A549 (cell line): ENCODE measurements at regions not wholly inside any gene's neighbourhood (a gene's known extent, or its start where the extent isn't known, plus 50 kb on each side); places are given as distances from the start of the nearest gene placed in this dataset.
A peak's percentile ranks its signal among the peaks of the same experiment; 100 is the strongest.

ENCODE experiments used
- ATAC-seq, 2 experiments: fragments of 200-7000 bp in 1 of 2; fragments of >200 bp in 1 of 2; cut with Nextera tagmentation in 1 of 2; cut with Tn5 transposase in 1 of 2; 3 replicates each; pipeline versions ENCODE4 v1.8.0 to v1.9.1; 2018 to 2020; ENCODE audit warnings: mild to moderate bottlenecking in 1 of 2, moderate library complexity in 1 of 2
- CTCF ChIA-PET: fragments of 300-600 bp; sonication (Branson Sonifier 250); formaldehyde crosslinking; extraction: SDS; loops from one replicate; lab custom pipeline; 2021; ENCODE audit warnings: antibody characterized with exemption, inconsistent platforms; lab: Yijun Ruan, JAX
- POLR2A ChIA-PET: fragments of 350-600 bp; formaldehyde crosslinking; extraction: SDS; loops from one replicate; lab custom pipeline; 2021; ENCODE audit warnings: antibody characterized with exemption, inconsistent platforms; lab: Yijun Ruan, JAX
- DNase-seq, 2 experiments: peaks; one replicate each; pipeline versions ENCODE4 v3.0.0 to v3.0.0-alpha.2; 2011 to 2016; ENCODE audit warnings: low read depth in 1 of 2, low spot score in 1 of 2
- FAIRE-seq: peaks from 2 replicates; lab custom pipeline; 2011; peaks lifted over from hg19 to GRCh38; lab: Jason Lieb, UNC
- H3K27ac ChIP-seq, 2 experiments: fragments of >200 bp; sonication (Bioruptor Twin); formaldehyde crosslinking; 3 replicates each; pipeline ENCODE4 v1.5.1; 2016 to 2017
- H3K4me1 ChIP-seq: fragments of >200 bp; sonication (Bioruptor Twin); formaldehyde crosslinking; 3 replicates; pipeline ENCODE4 v1.6.1; 2016
- H3K4me2 ChIP-seq: fragments of >200 bp; sonication (Bioruptor Twin); formaldehyde crosslinking; 3 replicates; pipeline ENCODE4 v1.6.1; 2016
- H3K4me3 ChIP-seq: fragments of >200 bp; sonication (Bioruptor Twin); formaldehyde crosslinking; 3 replicates; pipeline ENCODE4 v1.5.1; 2016
- H3K9me3 ChIP-seq: fragments of >200 bp; sonication (Bioruptor Twin); formaldehyde crosslinking; 3 replicates; pipeline ENCODE4 v1.6.1; 2016
- CBX2 ChIP-seq: fragments of 200-600 bp; sonication (generic); IDR thresholded peaks from 2 replicates; pipeline ENCODE4 v1.6.1; 2016; ENCODE audit warnings: low read depth, mild to moderate bottlenecking, borderline replicate concordance
- CHD2 ChIP-seq: fragments of 150-350 bp; IDR thresholded peaks from 2 replicates; pipeline ENCODE4 v1.6.1; 2014; ENCODE audit warnings: low read length; ENCODE audit not compliant: partially characterized antibody
- CHD4 ChIP-seq: fragments of 200-600 bp; sonication (generic); IDR thresholded peaks from 2 replicates; pipeline ENCODE4 v1.6.1; 2016; ENCODE audit warnings: antibody characterized with exemption, mild to moderate bottlenecking, borderline replicate concordance
- EHMT2 ChIP-seq: fragments of 200-600 bp; sonication (generic); IDR thresholded peaks from 2 replicates; pipeline ENCODE4 v1.6.1; 2016; ENCODE audit warnings: antibody characterized with exemption, low read depth, mild to moderate bottlenecking, moderate library complexity
- FOSB ChIP-seq: fragments of 250-450 bp; sonication (Bioruptor Pico); IDR thresholded peaks from 2 replicates; pipeline ENCODE4 v1.5.0; 2020; ENCODE audit warnings: mild to moderate bottlenecking, moderate library complexity
- HEYL ChIP-seq: fragments of 250-450 bp; sonication (Bioruptor Pico); IDR thresholded peaks from 2 replicates; pipeline ENCODE4 v1.8.0; 2021; ENCODE audit warnings: mild to moderate bottlenecking, moderate library complexity
- HMGXB4 ChIP-seq: fragments of 250-450 bp; sonication (Bioruptor Pico); IDR thresholded peaks from 2 replicates; pipeline ENCODE4 v1.5.0; 2021; ENCODE audit warnings: mild to moderate bottlenecking, moderate library complexity, borderline replicate concordance
- HOXB5 ChIP-seq: fragments of 250-450 bp; sonication (Bioruptor Pico); IDR thresholded peaks from 2 replicates; pipeline ENCODE4 v1.5.0; 2020; ENCODE audit warnings: mild to moderate bottlenecking, moderate library complexity
- KDM1A ChIP-seq: fragments of 200-600 bp; sonication (generic); IDR thresholded peaks from 2 replicates; pipeline ENCODE4 v1.6.1; 2016; ENCODE audit warnings: low read depth, mild to moderate bottlenecking
- NR3C1 ChIP-seq: fragments of >200 bp; sonication (Bioruptor Twin); formaldehyde crosslinking; IDR thresholded peaks from 3 replicates; pipeline ENCODE4 v1.6.1; 2017
- PBX3 ChIP-seq: IDR thresholded peaks from 2 replicates; pipeline ENCODE4 v1.6.1; 2012
- PHF8 ChIP-seq: fragments of 200-600 bp; sonication (generic); IDR thresholded peaks from 2 replicates; pipeline ENCODE4 v1.6.1; 2016; ENCODE audit warnings: low read depth, mild to moderate bottlenecking, antibody characterized with exemption, moderate library complexity, borderline replicate concordance
- POLR2A ChIP-seq: IDR thresholded peaks from 2 replicates; pipeline ENCODE4 v1.6.1; 2012; ENCODE audit warnings: mild to moderate bottlenecking, low read length
- POLR2AphosphoS2 ChIP-seq: conservative IDR thresholded peaks from 2 replicates; pipeline ENCODE4 v1.6.1; 2012; ENCODE audit warnings: low read length, improper control_type of control experiment, inconsistent platforms
- RAD21 ChIP-seq, 2 experiments: fragments of >200 bp in 1 of 2; sonication (Bioruptor Twin) in 1 of 2; formaldehyde crosslinking in 1 of 2; IDR thresholded peaks in 1 of 2; conservative IDR thresholded peaks in 1 of 2; 2 replicates in 1 of 2; 3 replicates in 1 of 2; pipeline ENCODE4 v1.6.1; 2012 to 2018; ENCODE audit warnings: inconsistent platforms in 1 of 2
- RARB ChIP-seq: fragments of 250-450 bp; sonication (Bioruptor Pico); IDR thresholded peaks from 2 replicates; pipeline ENCODE4 v1.8.0; 2021; ENCODE audit warnings: mild to moderate bottlenecking, moderate library complexity
- RCOR1 ChIP-seq: fragments of 150-350 bp; IDR thresholded peaks from 2 replicates; pipeline ENCODE4 v1.6.1; 2014; ENCODE audit warnings: antibody characterized with exemption, low read length, low read depth
- REST ChIP-seq: fragments of 200-600 bp; sonication (generic); IDR thresholded peaks from 2 replicates; pipeline ENCODE4 v1.6.1; 2016; ENCODE audit warnings: antibody characterized with exemption, mild to moderate bottlenecking, moderate library complexity
- RFX5 ChIP-seq: fragments of 450-650 bp; IDR thresholded peaks from 2 replicates; pipeline ENCODE4 v1.7.1; 2014; ENCODE audit warnings: antibody characterized with exemption, mild to moderate bottlenecking, moderate library complexity
- TFCP2L1 ChIP-seq: fragments of 250-450 bp; sonication (Bioruptor Pico); IDR thresholded peaks from 2 replicates; pipeline ENCODE4 v1.5.0; 2021; ENCODE audit warnings: mild to moderate bottlenecking
- TP53 ChIP-seq: fragments of 250-450 bp; sonication (Bioruptor Pico); IDR thresholded peaks from 2 replicates; pipeline ENCODE4 v1.5.0; 2021; ENCODE audit warnings: mild to moderate bottlenecking, moderate library complexity
- USF2 ChIP-seq: fragments of 450-650 bp; IDR thresholded peaks from 2 replicates; pipeline ENCODE4 v1.6.1; 2014; ENCODE audit warnings: antibody characterized with exemption
- ZFP36 ChIP-seq: fragments of 450-650 bp; IDR thresholded peaks from 2 replicates; pipeline ENCODE4 v1.6.1; 2014; ENCODE audit warnings: borderline replicate concordance; ENCODE audit not compliant: partially characterized antibody
- ZNF302 ChIP-seq: fragments of 250-450 bp; sonication (Bioruptor Pico); IDR thresholded peaks from 2 replicates; pipeline ENCODE4 v1.9.0; 2021; ENCODE audit warnings: inconsistent platforms, mild to moderate bottlenecking, moderate library complexity
- WGBS: methylation state at CpG from one replicate; pipeline ENCODE4 v1.1.6; 2017; ENCODE audit errors: missing lambda C conversion rate; 5-methylcytosine and 5-hydroxymethylcytosine counted together

GRCh38 chrX:110419512-110419911 is 60.9 kb downstream of the RTL9 start:
- DNase-seq (no peak), ATAC-seq (no peak), FAIRE-seq (no peak)
- no peak overlapping the region for H3K27ac ChIP-seq
- CTCF ChIA-PET, result interaction anchor here (1.1 to 27.0 kb wide), 6 partner anchors 11 to 681 kb away, joined by 3 to 848 read pairs (median 5); no protein-coding TSS in a partner anchor
- POLR2A ChIA-PET, result no interaction called here
- no peaks in the 10 kb centered on the region for H3K9me3 ChIP-seq
- H3K4me2 ChIP-seq, result no peak overlapping the region
- TF ChIP-seq CHD2, result no peak
- no peak for TF ChIP-seq ZFP36
- TF ChIP-seq POLR2A, result no peak
- no peak for TF ChIP-seq ZNF302
- TF ChIP-seq CBX2, result no peak
- TF ChIP-seq RARB, result no peak
- TF ChIP-seq PHF8, result no peak
- no peak for TF ChIP-seq RFX5
- no peak for TF ChIP-seq KDM1A
- no peak for TF ChIP-seq NR3C1
- no peak for TF ChIP-seq TFCP2L1 (CRISPR knock-in tag)
- TF ChIP-seq, all 56 proteins: peak for 0
- Histone ChIP-seq H3K4me3 (no peak overlapping the region), H3K4me1 (peaks cover 11% of the 10 kb centered on the region; the same call in 1 of the 3 replicates)
- WGBS, result 93% methylated on average over 1 of the region's 1 CpG

DNA sequence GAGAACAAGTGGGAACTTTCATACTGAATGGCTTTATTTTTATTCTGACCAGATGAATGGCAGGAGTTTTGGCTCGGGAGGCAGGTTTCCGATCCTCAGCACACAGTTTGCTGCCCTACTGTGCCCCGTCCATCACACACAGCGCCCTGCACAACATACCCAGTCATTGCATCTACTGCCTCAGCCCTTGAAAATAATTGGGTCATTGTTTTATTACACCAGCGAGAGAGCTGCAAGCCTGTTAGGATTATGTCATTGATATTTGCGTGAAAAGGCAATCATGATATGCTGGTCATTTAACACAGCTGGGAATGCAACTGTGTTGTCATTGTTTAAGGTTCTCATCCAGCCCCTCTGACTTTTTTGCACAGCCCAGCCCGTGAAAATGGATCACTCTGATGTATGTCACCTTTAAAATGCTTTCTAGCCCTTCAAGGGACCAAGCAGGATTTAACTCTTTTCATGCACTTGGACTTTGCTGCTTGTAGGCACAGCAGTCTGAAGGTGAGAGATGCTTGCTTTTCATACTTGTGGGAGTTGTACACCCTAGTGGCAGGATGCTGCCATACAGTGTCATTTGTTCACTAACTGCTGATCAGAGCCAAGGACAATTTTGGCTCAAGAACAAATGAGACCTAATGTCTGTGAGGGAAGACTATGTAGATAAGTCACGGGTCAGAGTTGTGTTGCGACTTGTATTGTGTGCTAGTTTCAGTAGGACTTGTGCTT is 62.3 kb downstream of the RTL9 start:
- DNase-seq (peak; percentile 13 to 47), ATAC-seq (peak; percentile 63 to 82; a peak in 5 of 6 replicates), FAIRE-seq (peak; percentile 97)
- 39% methylated on average over 9 of the region's 9 CpGs for WGBS
- no peak overlapping the region for H3K4me2 ChIP-seq
- no peaks in the 10 kb centered on the region for H3K9me3 ChIP-seq
- H3K4me1 ChIP-seq, result peaks cover 3% of the 10 kb centered on the region; the same call in 1 of the 3 replicates
- H3K4me3 ChIP-seq, result no peak overlapping the region
- H3K27ac ChIP-seq, result no peak overlapping the region
- TF ChIP-seq HEYL, result no peak
- peak in 1 of 2 experiments; percentile 30; a peak in 2 of 5 replicates for TF ChIP-seq RAD21 (conservative IDR thresholded peaks at IDR 0.05 in 1 of 2, IDR thresholded peaks at IDR 0.05 in 1 of 2)
- TF ChIP-seq PBX3, result no peak
- POLR2A ChIA-PET, result no interaction called here
- CTCF ChIA-PET, result interaction anchor here (0.9 to 27.0 kb wide), 4 partner anchors 8 to 366 kb away, joined by 3 to 848 read pairs (median 23); no protein-coding TSS in a partner anchor

GRCh38 chrX:110421500-110422455 is 63.1 kb downstream of the RTL9 start:
- H3K4me2 ChIP-seq, result no peak overlapping the region
- 63% methylated on average over 5 of the region's 5 CpGs for WGBS
- DNase-seq, result no peak
- no peak for ATAC-seq
- TF ChIP-seq CBX2 (no peak), USF2 (no peak), HMGXB4 (CRISPR knock-in tag) (no peak), POLR2AphosphoS2 (no peak), PHF8 (no peak), EHMT2 (no peak), HOXB5 (no peak), RCOR1 (no peak), TP53 (CRISPR knock-in tag) (no peak), REST (no peak), FOSB (CRISPR knock-in tag) (no peak), CHD4 (no peak)
- TF ChIP-seq, all 56 proteins: peak for 0
- Histone ChIP-seq H3K27ac (no peak overlapping the region), H3K4me3 (no peak overlapping the region), H3K9me3 (no peaks in the 10 kb centered on the region), H3K4me1 (0 out of 3 replicates have a peak, but pooled peaks cover 3% of the 10 kb centered on the region)
- ChIA-PET CTCF (interaction anchor here (0.9 to 27.0 kb wide), 3 partner anchors 9 to 367 kb away, joined by 3 to 848 read pairs (median 3); no protein-coding TSS in a partner anchor), POLR2A (no interaction called here)
- no peak for FAIRE-seq
